IPS-18a (cell line): ENCODE measurements at regions not wholly inside any gene's neighbourhood (a gene's known extent, or its start where the extent isn't known, plus 50 kb on each side); places are given as distances from the start of the nearest gene placed in this dataset.

Experiments
- H3K27ac ChIP-seq: one replicate; pipeline ENCODE4 v1.5.1; 2013; ENCODE audit warnings: low read length
- H3K27me3 ChIP-seq: one replicate; pipeline ENCODE4 v1.6.1; 2013; ENCODE audit warnings: mild to moderate bottlenecking, low read length; ENCODE audit not compliant: control insufficient read depth, insufficient read depth
- H3K36me3 ChIP-seq: one replicate; pipeline ENCODE4 v1.6.1; 2013; ENCODE audit warnings: low read depth, low read length; ENCODE audit not compliant: control insufficient read depth
- H3K4me1 ChIP-seq: one replicate; pipeline ENCODE4 v1.6.1; 2013; ENCODE audit warnings: low read depth, low read length; ENCODE audit not compliant: control insufficient read depth
- H3K4me3 ChIP-seq: one replicate; pipeline ENCODE4 v1.5.1; 2013; ENCODE audit warnings: low read length
- H3K9ac ChIP-seq: one replicate; pipeline ENCODE4 v1.6.1; 2013; ENCODE audit warnings: mild to moderate bottlenecking, low read length, moderate library complexity
- H3K9me3 ChIP-seq: one replicate; pipeline ENCODE4 v1.6.1; 2013; ENCODE audit warnings: low read depth, low read length; ENCODE audit not compliant: control insufficient read depth

- Histone ChIP-seq H3K4me3 (no peak overlapping the region), H3K9ac (no peak overlapping the region), H3K4me1 (no peaks in the 10 kb centered on the region), H3K36me3 (no peaks in the 10 kb centered on the region), H3K27me3 (no peaks in the 10 kb centered on the region), H3K27ac (no peak overlapping the region), H3K9me3 (no peaks in the 10 kb centered on the region)
Observed at GRCh38 chr20:11136691-11137090, 462.9 kb upstream of the JAG1 start.

- H3K27ac ChIP-seq = no peak overlapping the region
- H3K4me1 ChIP-seq = no peaks in the 10 kb centered on the region
- H3K27me3 ChIP-seq = no peaks in the 10 kb centered on the region
- no peaks in the 10 kb centered on the region for H3K36me3 ChIP-seq
- no peak overlapping the region for H3K4me3 ChIP-seq
- no peak overlapping the region for H3K9ac ChIP-seq
- H3K9me3 ChIP-seq = no peaks in the 10 kb centered on the region
Observed at GRCh38 chr20:11137688-11138087, 463.9 kb upstream of the JAG1 start.

- Histone ChIP-seq H3K27ac (no peak overlapping the region), H3K9me3 (no peaks in the 10 kb centered on the region), H3K4me1 (no peaks in the 10 kb centered on the region), H3K9ac (no peak overlapping the region), H3K27me3 (no peaks in the 10 kb centered on the region), H3K36me3 (no peaks in the 10 kb centered on the region), H3K4me3 (no peak overlapping the region)
Observed at GRCh38 chr20:11140359-11140758, 466.6 kb upstream of the JAG1 start.

GRCh38 chr20:11143481-11143880 is 469.7 kb upstream of the JAG1 start:
- Histone ChIP-seq H3K36me3 (no peaks in the 10 kb centered on the region), H3K27me3 (no peaks in the 10 kb centered on the region), H3K4me3 (no peak overlapping the region), H3K9ac (no peak overlapping the region), H3K4me1 (no peaks in the 10 kb centered on the region), H3K27ac (no peak overlapping the region), H3K9me3 (no peaks in the 10 kb centered on the region)

GRCh38 chr20:11144114-11144950 is 470.5 kb upstream of the JAG1 start:
- H3K4me3 ChIP-seq = no peak overlapping the region
- no peak overlapping the region for H3K9ac ChIP-seq

GRCh38 chr20:11145616-11146015 is 471.8 kb upstream of the JAG1 start:
- no peaks in the 10 kb centered on the region for H3K9me3 ChIP-seq
- no peak overlapping the region for H3K4me3 ChIP-seq
- no peaks in the 10 kb centered on the region for H3K36me3 ChIP-seq
- H3K9ac ChIP-seq = no peak overlapping the region
- no peak overlapping the region for H3K27ac ChIP-seq
- no peaks in the 10 kb centered on the region for H3K27me3 ChIP-seq
- no peaks in the 10 kb centered on the region for H3K4me1 ChIP-seq

More at GRCh38 chr20:11144114-11144950, 470.5 kb upstream of the JAG1 start:
- Histone ChIP-seq H3K27me3 (no peaks in the 10 kb centered on the region), H3K4me1 (no peaks in the 10 kb centered on the region), H3K27ac (no peak overlapping the region), H3K36me3 (no peaks in the 10 kb centered on the region), H3K9me3 (no peaks in the 10 kb centered on the region)

- Histone ChIP-seq H3K9ac (no peak overlapping the region), H3K27me3 (no peaks in the 10 kb centered on the region), H3K36me3 (no peaks in the 10 kb centered on the region), H3K4me3 (no peak overlapping the region), H3K9me3 (no peaks in the 10 kb centered on the region), H3K4me1 (no peaks in the 10 kb centered on the region), H3K27ac (no peak overlapping the region)
Observed at GRCh38 chr20:11153819-11154218, 480.0 kb upstream of the JAG1 start.

GRCh38 chr20:11155156-11155756 is 481.5 kb upstream of the JAG1 start:
- H3K4me1 ChIP-seq = no peaks in the 10 kb centered on the region
- H3K27ac ChIP-seq = no peak overlapping the region
- H3K36me3 ChIP-seq = no peaks in the 10 kb centered on the region
- H3K9me3 ChIP-seq = no peaks in the 10 kb centered on the region
- no peak overlapping the region for H3K4me3 ChIP-seq
- no peaks in the 10 kb centered on the region for H3K27me3 ChIP-seq
- no peak overlapping the region for H3K9ac ChIP-seq

GRCh38 chr20:11156922-11157321 is 483.1 kb upstream of the JAG1 start:
- Histone ChIP-seq H3K27me3 (no peaks in the 10 kb centered on the region), H3K36me3 (no peaks in the 10 kb centered on the region), H3K4me1 (no peaks in the 10 kb centered on the region), H3K4me3 (no peak overlapping the region), H3K9me3 (no peaks in the 10 kb centered on the region), H3K27ac (no peak overlapping the region), H3K9ac (no peak overlapping the region)

GRCh38 chr20:11158146-11158545 is 484.3 kb upstream of the JAG1 start:
- no peaks in the 10 kb centered on the region for H3K36me3 ChIP-seq
- H3K9me3 ChIP-seq = no peaks in the 10 kb centered on the region
- H3K9ac ChIP-seq = no peak overlapping the region
- H3K27ac ChIP-seq = no peak overlapping the region
- H3K4me3 ChIP-seq = no peak overlapping the region
- no peaks in the 10 kb centered on the region for H3K27me3 ChIP-seq
- H3K4me1 ChIP-seq = no peaks in the 10 kb centered on the region

- Histone ChIP-seq H3K27ac (no peak overlapping the region), H3K27me3 (no peaks in the 10 kb centered on the region), H3K9me3 (no peaks in the 10 kb centered on the region), H3K4me1 (no peaks in the 10 kb centered on the region), H3K9ac (no peak overlapping the region), H3K4me3 (no peak overlapping the region), H3K36me3 (no peaks in the 10 kb centered on the region)
Observed at GRCh38 chr20:11158589-11158988, 484.8 kb upstream of the JAG1 start.

- H3K27ac ChIP-seq = no peak overlapping the region
- H3K36me3 ChIP-seq = no peaks in the 10 kb centered on the region
- no peak overlapping the region for H3K9ac ChIP-seq
- H3K4me1 ChIP-seq = no peaks in the 10 kb centered on the region
- H3K27me3 ChIP-seq = no peaks in the 10 kb centered on the region
- H3K9me3 ChIP-seq = no peaks in the 10 kb centered on the region
- no peak overlapping the region for H3K4me3 ChIP-seq
Observed at GRCh38 chr20:11159728-11160127, 485.9 kb upstream of the JAG1 start.
